ENCODE measurements at regions not wholly inside any gene's neighbourhood (a gene's known extent, or its start where the extent isn't known, plus 50 kb on each side); places are given as distances from the start of the nearest gene placed in this dataset.

DNA sequence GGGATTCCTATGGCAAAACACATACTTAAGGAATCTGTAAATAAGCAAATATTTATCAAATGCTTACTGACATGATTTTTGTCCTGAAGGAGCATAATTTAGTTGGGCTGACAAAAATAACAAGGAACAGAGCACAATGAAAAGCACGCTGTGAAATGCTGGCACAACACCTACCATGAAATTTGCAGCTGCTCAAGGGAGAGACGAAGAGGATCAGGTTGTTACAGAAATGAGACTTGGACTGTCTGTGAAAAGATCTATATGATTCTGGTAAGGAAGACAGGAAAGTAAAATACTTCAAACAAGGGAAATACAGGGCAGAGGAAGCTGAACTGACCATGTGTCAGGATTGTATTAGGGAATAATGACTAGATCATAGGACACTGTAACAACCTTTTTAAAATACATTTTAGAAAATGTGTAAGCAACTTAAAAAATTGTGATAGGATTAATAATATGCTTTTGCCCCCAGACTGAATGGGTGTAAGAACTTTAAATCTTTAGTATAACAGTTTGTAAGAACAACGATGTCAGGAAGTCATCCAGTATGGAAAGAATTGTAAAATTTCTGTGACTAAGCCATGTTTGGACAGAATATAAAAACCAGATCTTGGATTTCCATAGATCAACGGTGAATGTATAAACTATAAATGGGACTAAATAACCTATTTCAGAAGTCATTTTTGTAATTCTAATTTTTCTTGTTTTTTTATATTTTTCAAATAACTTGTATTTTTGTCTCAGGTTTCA is 1556.0 kb downstream of the EFNB2 start:
- DNase-seq (ENCODE audit: low read depth, low spot score) (no peak), ATAC-seq (no peak)
- Histone ChIP-seq H3K9ac (ENCODE audit: low read length) (no peak overlapping the region), H3K9me2 (ENCODE audit: insufficient read depth) (no peaks in the 10 kb centered on the region), H3K79me2 (ENCODE audit: insufficient read depth, low read length) (no peaks in the 10 kb centered on the region), H3K27ac (ENCODE audit: low read depth, low read length) (no peak overlapping the region), H4K20me1 (ENCODE audit: insufficient read depth) (no peaks in the 10 kb centered on the region), H3K4me3 (replicated peaks in 1 of 2; ENCODE audit: low read depth in 1 of 2, low read length in 2 of 2) (no peak overlapping the region), H3K27me3 (ENCODE audit: insufficient read depth, low read length) (no peaks in the 10 kb centered on the region), H3K4me2 (ENCODE audit: low read length) (no peak overlapping the region), H3K36me3 (ENCODE audit: control insufficient read depth in 1 of 2, insufficient read depth in 2 of 2, low read length in 2 of 2) (no peaks in the 10 kb centered on the region), H3K4me1 (ENCODE audit: control insufficient read depth in 1 of 2, insufficient read depth in 2 of 2, low read length in 2 of 2) (no peaks in the 10 kb centered on the region), H3K9me3 (ENCODE audit: control insufficient read depth in 1 of 2, insufficient read depth in 1 of 2, low read depth in 1 of 2, low read length in 2 of 2) (no peaks in the 10 kb centered on the region), H2AFZ (ENCODE audit: low read depth, low read length, poor library complexity, severe bottlenecking) (no peak overlapping the region)
- no peak for TF ChIP-seq CEBPB (IDR thresholded peaks at IDR 0.05; ENCODE audit: low read depth)
- no peak for TF ChIP-seq ZFX (IDR thresholded peaks at IDR 0.05)
- TF ChIP-seq EZH2phosphoT487 (IDR thresholded peaks at IDR 0.05; ENCODE audit: borderline replicate concordance), result no peak
- TF ChIP-seq, protein P1, sequence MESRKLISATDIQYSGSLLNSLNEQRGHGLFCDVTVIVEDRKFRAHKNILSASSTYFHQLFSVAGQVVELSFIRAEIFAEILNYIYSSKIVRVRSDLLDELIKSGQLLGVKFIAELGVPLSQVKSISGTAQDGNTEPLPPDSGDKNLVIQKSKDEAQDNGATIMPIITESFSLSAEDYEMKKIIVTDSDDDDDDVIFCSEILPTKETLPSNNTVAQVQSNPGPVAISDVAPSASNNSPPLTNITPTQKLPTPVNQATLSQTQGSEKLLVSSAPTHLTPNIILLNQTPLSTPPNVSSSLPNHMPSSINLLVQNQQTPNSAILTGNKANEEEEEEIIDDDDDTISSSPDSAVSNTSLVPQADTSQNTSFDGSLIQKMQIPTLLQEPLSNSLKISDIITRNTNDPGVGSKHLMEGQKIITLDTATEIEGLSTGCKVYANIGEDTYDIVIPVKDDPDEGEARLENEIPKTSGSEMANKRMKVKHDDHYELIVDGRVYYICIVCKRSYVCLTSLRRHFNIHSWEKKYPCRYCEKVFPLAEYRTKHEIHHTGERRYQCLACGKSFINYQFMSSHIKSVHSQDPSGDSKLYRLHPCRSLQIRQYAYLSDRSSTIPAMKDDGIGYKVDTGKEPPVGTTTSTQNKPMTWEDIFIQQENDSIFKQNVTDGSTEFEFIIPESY (IDR thresholded peaks at IDR 0.05; ENCODE audit: extremely low read depth, insufficient replicate concordance, low read length), result no peak
- TF ChIP-seq EGR1 (IDR thresholded peaks at IDR 0.05; ENCODE audit: low read depth), result no peak
- TF ChIP-seq, protein P2, sequence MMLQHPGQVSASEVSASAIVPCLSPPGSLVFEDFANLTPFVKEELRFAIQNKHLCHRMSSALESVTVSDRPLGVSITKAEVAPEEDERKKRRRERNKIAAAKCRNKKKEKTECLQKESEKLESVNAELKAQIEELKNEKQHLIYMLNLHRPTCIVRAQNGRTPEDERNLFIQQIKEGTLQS (IDR thresholded peaks at IDR 0.05), result no peak
- TF ChIP-seq FOSL1 (IDR thresholded peaks at IDR 0.05; ENCODE audit: low read depth), result no peak
- no peak for TF ChIP-seq ZNF274 (IDR thresholded peaks at IDR 0.05; ENCODE audit: low read depth, low read length)
- TF ChIP-seq SRF (IDR thresholded peaks at IDR 0.05; ENCODE audit: low read depth), result no peak
- no TSS peak for BruUV-seq (replicated peaks)
- RAD21 ChIA-PET (ENCODE audit: low non-redundant PET in 1 of 2, low total read pairs in 2 of 2, uncharacterized antibody in 2 of 2, unreplicated experiment in 2 of 2), result no interaction called here
- CTCF ChIA-PET, result no interaction called here
- intact Hi-C loops (cut with micrococcal nuclease), result no loop called here
- POLR2A ChIA-PET, result no interaction called here

Measured in HCT116 (cell line).